OCI-LY7 (cell line): ENCODE measurements at regions not wholly inside any gene's neighbourhood (a gene's known extent, or its start where the extent isn't known, plus 50 kb on each side); places are given as distances from the start of the nearest gene placed in this dataset.
"Not testable (repeated sequence)": the region's sequence is repeated elsewhere in the genome, so short reads cannot be mapped to it uniquely, and the experiment has no call there.

ENCODE experiments used
- BruUV-seq: library from RNA; stranded (reverse); fragments of 400-500 nt; replicated peaks from 2 replicates; lab custom pipeline; 2021; lab: Mats Ljungman, UMichigan
- CTCF ChIA-PET: fragments of 300-600 bp; sonication (Branson Sonifier 250); formaldehyde crosslinking; loops from one replicate; lab custom pipeline; 2022; ENCODE audit warnings: antibody characterized with exemption; ENCODE audit not compliant: unreplicated experiment; lab: Charles Lee
- POLR2A ChIA-PET: fragments of 300-600 bp; sonication (Branson Sonifier 250); formaldehyde crosslinking; loops from one replicate; lab custom pipeline; 2022; ENCODE audit warnings: antibody characterized with exemption; lab: Charles Lee
- DNase-seq: peaks from one replicate; pipeline ENCODE4 v3.0.0-alpha.2; 2015; ENCODE audit warnings: low spot score
- H2AFZ ChIP-seq: fragments of 200-600 bp; sonication (generic), shearing (Covaris generic); 2 replicates; pipeline ENCODE4 v1.6.1; 2014; ENCODE audit warnings: mild to moderate bottlenecking, antibody characterized with exemption, low read length, moderate library complexity
- H3K27ac ChIP-seq: fragments of 200-600 bp; sonication (generic); 2 replicates; pipeline ENCODE4 v1.5.1; 2014; ENCODE audit warnings: mixed run types, low read depth, mild to moderate bottlenecking, moderate library complexity, low read length, inconsistent platforms; ENCODE audit not compliant: poor library complexity, severe bottlenecking
- H3K36me3 ChIP-seq: fragments of 200-600 bp; sonication (generic); 2 replicates; pipeline ENCODE4 v1.6.1; 2014; ENCODE audit warnings: mild to moderate bottlenecking, antibody characterized with exemption, low read length, moderate library complexity, mixed read lengths; ENCODE audit not compliant: insufficient read depth
- H3K4me1 ChIP-seq: fragments of 200-600 bp; sonication (generic); 2 replicates; pipeline ENCODE4 v1.5.1; 2014; ENCODE audit warnings: mild to moderate bottlenecking, low read length; ENCODE audit not compliant: insufficient read depth, poor library complexity, severe bottlenecking
- H3K4me2 ChIP-seq: fragments of 200-600 bp; sonication (generic); 2 replicates; pipeline ENCODE4 v1.6.1; 2014; ENCODE audit warnings: mild to moderate bottlenecking, low read length
- H3K4me3 ChIP-seq: fragments of 200-600 bp; sonication (generic); 2 replicates; pipeline ENCODE4 v1.5.1; 2014; ENCODE audit warnings: mild to moderate bottlenecking, low read depth, low read length; ENCODE audit not compliant: poor library complexity, severe bottlenecking
- H3K79me2 ChIP-seq: fragments of 200-600 bp; sonication (generic); 2 replicates; pipeline ENCODE4 v1.6.1; 2016; ENCODE audit warnings: low read depth, mild to moderate bottlenecking, low read length, moderate library complexity, mixed read lengths; ENCODE audit not compliant: insufficient read depth
- H3K9me2 ChIP-seq: fragments of 200-600 bp; sonication (generic); 2 replicates; pipeline ENCODE4 v1.6.1; 2016; ENCODE audit warnings: mild to moderate bottlenecking, low read length, mixed read lengths; ENCODE audit not compliant: insufficient read depth
- H3K9me3 ChIP-seq: fragments of 200-600 bp; sonication (generic); 2 replicates; pipeline ENCODE4 v1.6.1; 2014; ENCODE audit warnings: mild to moderate bottlenecking, mixed run types, low read length, mixed read lengths
- H4K20me1 ChIP-seq: fragments of 200-600 bp; sonication (generic); 2 replicates; pipeline ENCODE4 v1.6.1; 2014; ENCODE audit warnings: mild to moderate bottlenecking, antibody characterized with exemption, low read length, moderate library complexity, mixed read lengths; ENCODE audit not compliant: insufficient read depth
- EZH2phosphoT487 ChIP-seq: fragments of 200-600 bp; sonication (generic); IDR thresholded peaks from 2 replicates; pipeline ENCODE4 v1.6.1; 2018; ENCODE audit warnings: low read depth, borderline replicate concordance, mild to moderate bottlenecking, mixed run types, antibody characterized with exemption, low read length, moderate library complexity, mixed read lengths
- intact Hi-C: fragments of 100-400 bp; cut with micrococcal nuclease; formaldehyde crosslinking; loops from one replicate; pipeline ENCODE4 v1.10.0; 2022; ENCODE audit not compliant: unreplicated experiment
- TF ChIP-seq, protein P1 (sequence below): fragments of 200-600 bp; sonication (generic); conservative IDR thresholded peaks from 2 replicates; pipeline ENCODE4 v1.5.1; 2014; ENCODE audit warnings: mild to moderate bottlenecking, antibody characterized with exemption, low read length, moderate library complexity, mixed read lengths

DNA sequence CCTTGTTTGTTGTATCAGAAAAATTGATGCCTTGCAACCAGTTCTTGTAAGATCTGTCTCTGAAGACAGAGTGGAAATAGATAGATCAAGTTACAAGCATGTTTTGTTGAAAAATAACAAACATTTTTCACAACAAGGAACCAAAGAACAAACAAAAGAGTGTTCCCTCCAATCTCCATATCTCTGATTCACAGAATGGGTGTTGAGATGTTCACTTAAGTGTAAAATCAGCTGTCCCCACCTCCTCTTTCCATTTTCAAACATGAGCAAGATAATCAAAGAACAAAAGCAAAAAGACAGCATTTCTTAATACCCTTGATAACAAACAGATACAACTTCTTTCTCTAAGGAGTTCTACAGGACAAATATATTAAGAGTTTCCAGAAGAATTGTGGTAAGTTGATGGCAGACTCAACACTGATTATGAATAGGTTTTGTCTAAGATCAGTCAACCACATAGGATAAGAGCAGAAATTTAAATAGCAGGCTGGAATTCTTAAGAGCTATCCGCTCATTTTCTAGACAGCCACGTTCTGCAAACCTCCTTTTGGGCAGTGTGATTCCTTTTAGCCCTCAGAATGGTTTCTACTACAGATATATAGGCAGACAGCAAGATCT lies 970.9 kb upstream of the AUTS2 start:
- BruUV-seq: no TSS peak
- no peaks in the 10 kb centered on the region for H3K4me1 ChIP-seq
- H3K27ac ChIP-seq: no peak overlapping the region
- POLR2A ChIA-PET: no interaction called here
- no peak overlapping the region for H2AFZ ChIP-seq
- no peak overlapping the region for H3K4me3 ChIP-seq
- H3K36me3 ChIP-seq: no peaks in the 10 kb centered on the region
- H3K9me2 ChIP-seq: no peaks in the 10 kb centered on the region
- TF ChIP-seq EZH2phosphoT487: no peak
- TF ChIP-seq, protein P1, sequence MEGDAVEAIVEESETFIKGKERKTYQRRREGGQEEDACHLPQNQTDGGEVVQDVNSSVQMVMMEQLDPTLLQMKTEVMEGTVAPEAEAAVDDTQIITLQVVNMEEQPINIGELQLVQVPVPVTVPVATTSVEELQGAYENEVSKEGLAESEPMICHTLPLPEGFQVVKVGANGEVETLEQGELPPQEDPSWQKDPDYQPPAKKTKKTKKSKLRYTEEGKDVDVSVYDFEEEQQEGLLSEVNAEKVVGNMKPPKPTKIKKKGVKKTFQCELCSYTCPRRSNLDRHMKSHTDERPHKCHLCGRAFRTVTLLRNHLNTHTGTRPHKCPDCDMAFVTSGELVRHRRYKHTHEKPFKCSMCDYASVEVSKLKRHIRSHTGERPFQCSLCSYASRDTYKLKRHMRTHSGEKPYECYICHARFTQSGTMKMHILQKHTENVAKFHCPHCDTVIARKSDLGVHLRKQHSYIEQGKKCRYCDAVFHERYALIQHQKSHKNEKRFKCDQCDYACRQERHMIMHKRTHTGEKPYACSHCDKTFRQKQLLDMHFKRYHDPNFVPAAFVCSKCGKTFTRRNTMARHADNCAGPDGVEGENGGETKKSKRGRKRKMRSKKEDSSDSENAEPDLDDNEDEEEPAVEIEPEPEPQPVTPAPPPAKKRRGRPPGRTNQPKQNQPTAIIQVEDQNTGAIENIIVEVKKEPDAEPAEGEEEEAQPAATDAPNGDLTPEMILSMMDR: no peak
- CTCF ChIA-PET: no interaction called here
- H4K20me1 ChIP-seq: no peaks in the 10 kb centered on the region
- H3K79me2 ChIP-seq: no peaks in the 10 kb centered on the region
- intact Hi-C loops: no loop called here
- DNase-seq: no peak
- no peaks in the 10 kb centered on the region for H3K9me3 ChIP-seq
- no peak overlapping the region for H3K4me2 ChIP-seq

DNA sequence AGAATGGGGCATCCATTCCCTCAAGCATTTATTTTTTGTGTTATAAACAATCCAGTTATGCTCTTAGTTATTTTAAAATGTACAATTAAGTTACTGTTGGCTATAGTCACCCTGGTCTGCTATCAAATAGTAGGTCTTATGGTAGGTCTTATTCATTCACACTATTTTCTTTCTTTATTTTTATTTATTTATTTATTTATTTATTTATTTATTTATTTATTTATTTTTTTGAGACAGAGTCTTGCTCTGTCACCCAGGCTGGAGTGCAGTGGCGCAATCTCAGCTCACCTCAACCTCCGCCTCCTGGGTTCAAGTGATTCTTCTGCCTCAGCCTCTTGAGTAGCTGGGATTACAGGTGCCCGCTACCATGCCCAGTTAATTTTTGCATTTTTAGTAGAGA lies 967.4 kb upstream of the AUTS2 start:
- POLR2A ChIA-PET, CTCF ChIA-PET, H3K79me2 ChIP-seq, H3K4me2 ChIP-seq, H2AFZ ChIP-seq, H4K20me1 ChIP-seq, intact Hi-C loops, H3K9me3 ChIP-seq, DNase-seq, H3K4me3 ChIP-seq, H3K36me3 ChIP-seq, H3K9me2 ChIP-seq, H3K27ac ChIP-seq, BruUV-seq, H3K4me1 ChIP-seq: not testable (repeated sequence)

DNA sequence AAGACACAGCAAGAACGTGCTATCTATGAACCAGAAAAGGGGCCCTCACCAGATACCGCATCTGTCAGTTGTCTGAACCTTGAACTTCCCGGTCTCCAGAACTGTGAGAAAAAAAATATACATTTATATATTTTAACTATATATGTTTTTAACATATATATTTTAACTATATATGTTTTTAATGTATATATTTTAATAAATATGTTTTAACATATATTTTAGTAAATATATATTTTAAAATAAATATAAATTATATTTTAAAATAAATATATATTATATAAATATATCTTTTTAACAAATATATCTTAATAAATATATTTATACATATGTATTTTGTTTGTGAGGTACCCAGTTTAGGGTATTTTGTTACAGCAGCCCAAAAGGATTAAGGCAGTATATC lies 958.2 kb upstream of the AUTS2 start:
- H3K27ac ChIP-seq: no peak overlapping the region
- no peak overlapping the region for H3K4me3 ChIP-seq
- H3K4me2 ChIP-seq: no peak overlapping the region
- DNase-seq: no peak
- H4K20me1 ChIP-seq: no peaks in the 10 kb centered on the region
- H3K9me2 ChIP-seq: no peaks in the 10 kb centered on the region
- POLR2A ChIA-PET: no interaction called here
- TF ChIP-seq, protein P1: no peak
- TF ChIP-seq EZH2phosphoT487: no peak
- CTCF ChIA-PET: no interaction called here
- no peaks in the 10 kb centered on the region for H3K36me3 ChIP-seq
- no peaks in the 10 kb centered on the region for H3K9me3 ChIP-seq
- no peaks in the 10 kb centered on the region for H3K79me2 ChIP-seq
- no peak overlapping the region for H2AFZ ChIP-seq
- H3K4me1 ChIP-seq: no peaks in the 10 kb centered on the region
- no TSS peak for BruUV-seq
- intact Hi-C loops: no loop called here
